ENCODE measurements at regions not wholly inside any gene's neighbourhood (a gene's known extent, or its start where the extent isn't known, plus 50 kb on each side); places are given as distances from the start of the nearest gene placed in this dataset.

- H3K9me3 ChIP-seq: no peaks in the 10 kb centered on the region
- no peak overlapping the region for H3K27ac ChIP-seq (ENCODE audit: low read length)
- Mint-ChIP-seq H3K4me3 (no peak overlapping the region), H3K27ac (no peak overlapping the region), H3K4me1 (no peaks in the 10 kb centered on the region), H3K27me3 (no peaks in the 10 kb centered on the region), H3K9me3 (no peaks in the 10 kb centered on the region), H3K36me3 (no peaks in the 10 kb centered on the region)
- WGBS (ENCODE audit: insufficient coverage): 66% methylated on average over 3 of the region's 4 CpGs
- H3K4me3 ChIP-seq (ENCODE audit: control insufficient read depth in 1 of 2, extremely low read depth in 1 of 2, low read length in 1 of 2): no peak overlapping the region
- ATAC-seq (replicated peaks in 1 of 4) (no peak), DNase-seq (no peak)
- peaks cover 0 to 10% of the 10 kb centered on the region in 2 experiments for H3K27me3 ChIP-seq (replicated peaks in 1 of 2; ENCODE audit: control insufficient read depth in 2 of 2, extremely low read depth in 1 of 2, insufficient read depth in 2 of 2, low read length in 1 of 2)
- H3K4me1 ChIP-seq (ENCODE audit: control insufficient read depth in 1 of 2, extremely low read depth in 1 of 2, insufficient read depth in 2 of 2, low read length in 2 of 2): no peaks in the 10 kb centered on the region
- ChIA-PET CTCF (interaction anchor here in 1 of 2 donors (0.5 kb wide), 1 partner anchor 180 kb away, joined by 8 read pairs; no protein-coding TSS in a partner anchor), POLR2A (no interaction called here)
- H3K36me3 ChIP-seq (ENCODE audit: control insufficient read depth in 2 of 2, extremely low read depth in 1 of 2, insufficient read depth in 1 of 2, low read length in 1 of 2): no peaks in the 10 kb centered on the region
Observed at GRCh38 chr7:22879280-22879679, 56.6 kb upstream of the TOMM7 start.

GRCh38 chr7:22876986-22877729 is 54.5 kb upstream of the TOMM7 start:
- ATAC-seq (replicated peaks in 1 of 4) (no peak), DNase-seq (no peak)
- Histone ChIP-seq H3K27ac (ENCODE audit: low read length) (no peak overlapping the region), H3K36me3 (ENCODE audit: control insufficient read depth in 2 of 2, extremely low read depth in 1 of 2, insufficient read depth in 1 of 2, low read length in 1 of 2) (no peaks in the 10 kb centered on the region), H3K4me3 (ENCODE audit: control insufficient read depth in 1 of 2, extremely low read depth in 1 of 2, low read length in 1 of 2) (no peak overlapping the region), H3K9me3 (no peaks in the 10 kb centered on the region), H3K4me1 (ENCODE audit: control insufficient read depth in 1 of 2, extremely low read depth in 1 of 2, insufficient read depth in 2 of 2, low read length in 2 of 2) (no peaks in the 10 kb centered on the region), H3K27me3 (replicated peaks in 1 of 2; ENCODE audit: control insufficient read depth in 2 of 2, extremely low read depth in 1 of 2, insufficient read depth in 2 of 2, low read length in 1 of 2) (peaks cover 0 to 10% of the 10 kb centered on the region in 2 experiments)
- no peak overlapping the region for H3K27ac Mint-ChIP-seq
- no peaks in the 10 kb centered on the region for H3K36me3 Mint-ChIP-seq
- CTCF ChIA-PET: interaction anchor here (0.5 to 1.5 kb wide), 3 partner anchors 12 to 178 kb away, joined by 3 to 5 read pairs (median 3); no protein-coding TSS in a partner anchor
- no peaks in the 10 kb centered on the region for H3K9me3 Mint-ChIP-seq
- no CpG with 5 or more reads among the region's 1 CpG for WGBS (ENCODE audit: insufficient coverage)
- no peaks in the 10 kb centered on the region for H3K4me1 Mint-ChIP-seq
- H3K4me3 Mint-ChIP-seq: no peak overlapping the region
- POLR2A ChIA-PET: interaction anchor here in 1 of 2 donors (0.6 kb wide), 1 partner anchor 10 kb away, joined by 3 read pairs; no protein-coding TSS in a partner anchor
- no peaks in the 10 kb centered on the region for H3K27me3 Mint-ChIP-seq

- DNase-seq: no peak
- Histone ChIP-seq H3K4me3 (ENCODE audit: control insufficient read depth in 1 of 2, extremely low read depth in 1 of 2, low read length in 1 of 2) (no peak overlapping the region), H3K36me3 (ENCODE audit: control insufficient read depth in 2 of 2, extremely low read depth in 1 of 2, insufficient read depth in 1 of 2, low read length in 1 of 2) (no peaks in the 10 kb centered on the region), H3K4me1 (ENCODE audit: control insufficient read depth in 1 of 2, extremely low read depth in 1 of 2, insufficient read depth in 2 of 2, low read length in 2 of 2) (no peaks in the 10 kb centered on the region), H3K9me3 (no peaks in the 10 kb centered on the region), H3K27me3 (replicated peaks in 1 of 2; ENCODE audit: control insufficient read depth in 2 of 2, extremely low read depth in 1 of 2, insufficient read depth in 2 of 2, low read length in 1 of 2) (peaks cover 0 to 4% of the 10 kb centered on the region in 2 experiments), H3K27ac (ENCODE audit: low read length) (no peak overlapping the region)
- CTCF ChIA-PET: interaction anchor here (0.6 to 0.7 kb wide), 2 partner anchors 8 to 179 kb away, joined by 6 read pairs; no protein-coding TSS in a partner anchor
- WGBS (ENCODE audit: insufficient coverage): 89% methylated on average over 8 of the region's 8 CpGs
- Mint-ChIP-seq H3K4me1 (no peaks in the 10 kb centered on the region), H3K27ac (no peak overlapping the region), H3K27me3 (no peaks in the 10 kb centered on the region), H3K4me3 (no peak overlapping the region), H3K9me3 (no peaks in the 10 kb centered on the region), H3K36me3 (peaks cover 2% of the 10 kb centered on the region)
- POLR2A ChIA-PET: no interaction called here
- ATAC-seq (replicated peaks in 1 of 4): no peak
Observed at GRCh38 chr7:22875470-22875869, 52.8 kb upstream of the TOMM7 start.

GRCh38 chr7:22874904-22875303 is 52.3 kb upstream of the TOMM7 start:
- Mint-ChIP-seq H3K4me3 (no peak overlapping the region), H3K9me3 (no peaks in the 10 kb centered on the region), H3K36me3 (peaks cover 7% of the 10 kb centered on the region), H3K27ac (no peak overlapping the region), H3K4me1 (no peaks in the 10 kb centered on the region), H3K27me3 (no peaks in the 10 kb centered on the region)
- no peaks in the 10 kb centered on the region for H3K36me3 ChIP-seq (ENCODE audit: control insufficient read depth in 2 of 2, extremely low read depth in 1 of 2, insufficient read depth in 1 of 2, low read length in 1 of 2)
- no peak overlapping the region for H3K27ac ChIP-seq (ENCODE audit: low read length)
- WGBS (ENCODE audit: insufficient coverage): 98% methylated on average over 7 of the region's 9 CpGs
- DNase-seq (no peak), ATAC-seq (replicated peaks in 1 of 4) (no peak)
- no peaks in the 10 kb centered on the region for H3K9me3 ChIP-seq
- no peak overlapping the region for H3K4me3 ChIP-seq (ENCODE audit: control insufficient read depth in 1 of 2, extremely low read depth in 1 of 2, low read length in 1 of 2)
- POLR2A ChIA-PET: no interaction called here
- peaks cover 0 to 4% of the 10 kb centered on the region in 2 experiments for H3K27me3 ChIP-seq (replicated peaks in 1 of 2; ENCODE audit: control insufficient read depth in 2 of 2, extremely low read depth in 1 of 2, insufficient read depth in 2 of 2, low read length in 1 of 2)
- H3K4me1 ChIP-seq (ENCODE audit: control insufficient read depth in 1 of 2, extremely low read depth in 1 of 2, insufficient read depth in 2 of 2, low read length in 2 of 2): no peaks in the 10 kb centered on the region
- CTCF ChIA-PET: interaction anchor here in 1 of 2 donors (0.7 kb wide), 1 partner anchor 8 kb away, joined by 6 read pairs; no protein-coding TSS in a partner anchor

All from T-cell (primary cell).